ENCODE measurements at regions not wholly inside any gene's neighbourhood (a gene's known extent, or its start where the extent isn't known, plus 50 kb on each side); places are given as distances from the start of the nearest gene placed in this dataset.

DNA sequence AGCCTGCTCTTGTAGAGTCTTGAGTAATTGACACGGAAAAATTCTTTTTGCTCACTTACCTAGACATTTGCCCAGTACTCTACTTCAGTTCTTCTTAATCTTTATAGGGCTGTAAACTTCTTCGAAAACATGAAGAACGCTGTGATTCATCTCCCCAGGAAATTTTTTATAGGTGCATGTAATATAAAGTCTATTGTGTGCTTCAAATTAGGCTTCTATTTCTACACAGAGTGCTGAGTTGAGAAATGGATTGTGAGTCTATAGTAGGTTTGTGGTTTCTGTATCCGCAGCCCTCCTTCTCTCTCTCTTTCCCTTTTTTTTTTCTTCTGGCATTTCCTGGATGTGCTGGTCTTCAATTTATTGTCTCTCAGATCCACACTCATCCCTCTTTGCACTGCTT is 183.3 kb upstream of the DCBLD2 start:
- Histone ChIP-seq H3K9me3 (ENCODE audit: control insufficient read depth, insufficient read depth, low read length) (no peaks in the 10 kb centered on the region), H3K4me3 (ENCODE audit: low read depth, low read length) (no peak overlapping the region), H3K27ac (ENCODE audit: low read depth, low read length) (no peak overlapping the region), H3K27me3 (ENCODE audit: control insufficient read depth, insufficient read depth, low read length) (peaks cover 2% of the 10 kb centered on the region)
- POLR2A ChIA-PET: no interaction called here
- CTCF ChIA-PET: no interaction called here
- no peak for DNase-seq (ENCODE audit: low read depth, low spot score)
- TF ChIP-seq, protein P1, sequence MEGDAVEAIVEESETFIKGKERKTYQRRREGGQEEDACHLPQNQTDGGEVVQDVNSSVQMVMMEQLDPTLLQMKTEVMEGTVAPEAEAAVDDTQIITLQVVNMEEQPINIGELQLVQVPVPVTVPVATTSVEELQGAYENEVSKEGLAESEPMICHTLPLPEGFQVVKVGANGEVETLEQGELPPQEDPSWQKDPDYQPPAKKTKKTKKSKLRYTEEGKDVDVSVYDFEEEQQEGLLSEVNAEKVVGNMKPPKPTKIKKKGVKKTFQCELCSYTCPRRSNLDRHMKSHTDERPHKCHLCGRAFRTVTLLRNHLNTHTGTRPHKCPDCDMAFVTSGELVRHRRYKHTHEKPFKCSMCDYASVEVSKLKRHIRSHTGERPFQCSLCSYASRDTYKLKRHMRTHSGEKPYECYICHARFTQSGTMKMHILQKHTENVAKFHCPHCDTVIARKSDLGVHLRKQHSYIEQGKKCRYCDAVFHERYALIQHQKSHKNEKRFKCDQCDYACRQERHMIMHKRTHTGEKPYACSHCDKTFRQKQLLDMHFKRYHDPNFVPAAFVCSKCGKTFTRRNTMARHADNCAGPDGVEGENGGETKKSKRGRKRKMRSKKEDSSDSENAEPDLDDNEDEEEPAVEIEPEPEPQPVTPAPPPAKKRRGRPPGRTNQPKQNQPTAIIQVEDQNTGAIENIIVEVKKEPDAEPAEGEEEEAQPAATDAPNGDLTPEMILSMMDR (IDR thresholded peaks at IDR 0.05; ENCODE audit: low read depth, low read length): no peak

DNA sequence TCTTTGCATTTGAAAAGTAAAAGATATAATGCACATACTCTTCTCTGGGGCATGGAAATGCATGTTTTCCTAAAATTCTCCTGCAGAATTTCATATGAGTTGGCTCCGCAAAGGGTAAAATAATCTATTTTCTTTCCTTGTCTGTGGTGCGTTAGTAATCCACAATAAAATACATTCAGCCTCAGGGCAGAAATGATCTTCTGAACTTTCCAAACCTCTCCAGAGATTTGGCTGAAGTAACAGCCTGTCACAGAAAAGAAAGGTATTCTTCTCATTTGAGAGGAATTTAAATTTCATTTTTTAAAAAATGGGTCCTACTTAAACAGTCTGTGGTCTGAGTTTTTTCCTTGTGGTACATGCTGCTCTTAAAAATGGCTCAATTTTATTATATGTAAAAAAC is 182.7 kb upstream of the DCBLD2 start:
- Histone ChIP-seq H3K27ac (ENCODE audit: low read depth, low read length) (no peak overlapping the region), H3K4me3 (ENCODE audit: low read depth, low read length) (no peak overlapping the region), H3K9me3 (ENCODE audit: control insufficient read depth, insufficient read depth, low read length) (no peaks in the 10 kb centered on the region), H3K27me3 (ENCODE audit: control insufficient read depth, insufficient read depth, low read length) (peaks cover 2% of the 10 kb centered on the region)
- ChIA-PET CTCF (no interaction called here), POLR2A (no interaction called here)
- no peak for DNase-seq (ENCODE audit: low read depth, low spot score)
- TF ChIP-seq, protein P1 (IDR thresholded peaks at IDR 0.05; ENCODE audit: low read depth, low read length): no peak

DNA sequence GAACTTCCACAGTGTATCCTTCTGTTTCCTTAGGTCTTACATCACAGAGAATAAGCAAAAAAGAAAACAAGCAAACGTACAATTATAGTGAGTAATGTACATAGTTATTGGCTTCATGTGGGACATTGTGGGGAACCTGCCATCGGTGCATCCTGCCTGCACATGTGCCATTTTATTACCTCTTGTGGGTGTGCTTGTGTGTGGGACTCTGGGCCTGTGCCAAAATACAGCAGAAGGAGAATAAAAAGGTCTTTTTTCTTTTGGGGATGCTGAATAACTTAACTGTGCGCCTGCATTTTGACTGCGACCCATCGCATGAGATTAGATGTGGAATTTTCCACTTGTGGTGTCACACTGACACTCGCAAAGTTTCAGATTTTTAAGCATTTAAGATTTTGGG is 169.6 kb upstream of the DCBLD2 start:
- ChIA-PET POLR2A (no interaction called here), CTCF (no interaction called here)
- no peak for DNase-seq (ENCODE audit: low read depth, low spot score)
- Histone ChIP-seq H3K9me3 (ENCODE audit: control insufficient read depth, insufficient read depth, low read length) (no peaks in the 10 kb centered on the region), H3K27me3 (ENCODE audit: control insufficient read depth, insufficient read depth, low read length) (peaks cover 13% of the 10 kb centered on the region), H3K4me3 (ENCODE audit: low read depth, low read length) (no peak overlapping the region), H3K27ac (ENCODE audit: low read depth, low read length) (no peak overlapping the region)
- TF ChIP-seq, protein P1 (IDR thresholded peaks at IDR 0.05; ENCODE audit: low read depth, low read length): no peak

DNA sequence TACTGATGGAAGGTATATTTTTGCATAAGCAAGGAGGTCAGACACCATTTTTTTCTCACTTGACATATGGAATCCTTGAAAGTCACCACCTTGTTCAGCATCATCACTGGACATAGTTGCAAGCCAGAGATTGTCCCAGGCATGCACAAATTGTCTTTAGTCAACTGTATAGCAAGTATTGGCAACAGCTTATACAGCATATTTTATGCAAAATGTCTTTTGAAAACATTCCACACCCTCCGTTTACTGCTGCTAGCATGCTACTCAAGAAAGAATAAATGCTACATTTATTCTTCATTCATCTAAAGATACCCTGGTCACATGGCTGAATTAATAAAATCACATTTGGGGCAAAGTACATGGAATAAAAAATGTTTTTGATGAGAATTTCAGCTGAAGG is 168.5 kb upstream of the DCBLD2 start:
- POLR2A ChIA-PET: no interaction called here
- CTCF ChIA-PET: no interaction called here
- H3K27me3 ChIP-seq (ENCODE audit: control insufficient read depth, insufficient read depth, low read length): peaks cover 15% of the 10 kb centered on the region
- H3K4me3 ChIP-seq (ENCODE audit: low read depth, low read length): no peak overlapping the region
- TF ChIP-seq, protein P1 (IDR thresholded peaks at IDR 0.05; ENCODE audit: low read depth, low read length): no peak
- no peaks in the 10 kb centered on the region for H3K9me3 ChIP-seq (ENCODE audit: control insufficient read depth, insufficient read depth, low read length)
- H3K27ac ChIP-seq (ENCODE audit: low read depth, low read length): no peak overlapping the region
- DNase-seq (ENCODE audit: low read depth, low spot score): no peak

DNA sequence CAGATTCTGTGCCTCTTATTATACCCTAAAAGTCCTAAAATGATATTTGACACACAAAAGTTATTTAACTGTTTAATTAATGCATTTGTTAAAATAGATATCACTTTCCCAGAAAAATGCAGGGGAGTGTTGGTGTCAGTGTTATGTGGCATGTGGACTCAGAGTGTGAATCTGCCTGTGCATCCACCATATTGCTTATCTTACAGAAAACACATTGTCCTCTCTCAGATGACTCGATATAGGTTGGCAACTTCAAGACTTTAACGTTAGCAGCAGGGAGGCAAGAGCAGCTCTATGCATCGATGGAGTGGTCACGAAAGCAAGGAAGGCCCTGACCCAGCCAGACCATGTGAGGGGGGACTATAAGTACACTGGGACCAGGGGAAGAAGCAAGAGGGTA is 165.4 kb upstream of the DCBLD2 start:
- H3K9me3 ChIP-seq (ENCODE audit: control insufficient read depth, insufficient read depth, low read length): no peaks in the 10 kb centered on the region
- H3K27me3 ChIP-seq (ENCODE audit: control insufficient read depth, insufficient read depth, low read length): peaks cover 19% of the 10 kb centered on the region
- no peak for DNase-seq (ENCODE audit: low read depth, low spot score)
- no peak overlapping the region for H3K27ac ChIP-seq (ENCODE audit: low read depth, low read length)
- TF ChIP-seq, protein P1 (IDR thresholded peaks at IDR 0.05; ENCODE audit: low read depth, low read length): no peak
- ChIA-PET POLR2A (no interaction called here), CTCF (no interaction called here)
- no peak overlapping the region for H3K4me3 ChIP-seq (ENCODE audit: low read depth, low read length)

Measured in AG04450 (cell line).